Left ventricle myocardium inferior (tissue), 1 donor: ENCODE measurements at regions not wholly inside any gene's neighbourhood (a gene's known extent, or its start where the extent isn't known, plus 50 kb on each side); places are given as distances from the start of the nearest gene placed in this dataset.

Experiments
- DNase-seq: peaks from one replicate; pipeline ENCODE4 v3.0.0-alpha.2; 2020
- H3K27ac ChIP-seq: fragments of 200-600 bp; replicated peaks from 2 replicates; pipeline ENCODE4 v1.8.0; 2021
- H3K27me3 ChIP-seq: fragments of 200-600 bp; 2 replicates; pipeline ENCODE4 v1.8.0; 2021; ENCODE audit warnings: low read depth
- H3K36me3 ChIP-seq: fragments of 200-600 bp; 2 replicates; pipeline ENCODE4 v1.8.0; 2021
- H3K4me1 ChIP-seq: fragments of 200-600 bp; 2 replicates; pipeline ENCODE4 v1.8.0; 2021
- H3K4me3 ChIP-seq: fragments of 200-600 bp; 2 replicates; pipeline ENCODE4 v1.8.0; 2021; ENCODE audit warnings: mild to moderate bottlenecking, moderate library complexity
- H3K9me3 ChIP-seq: fragments of 200-600 bp; replicated peaks from 2 replicates; pipeline ENCODE4 v1.8.0; 2021
- intact Hi-C: fragments of 100-400 bp; cut with micrococcal nuclease; formaldehyde crosslinking; loops from one replicate; pipeline ENCODE4 v1.11.0; 2022
- TF ChIP-seq, protein P1 (sequence below): fragments of 200-600 bp; IDR thresholded peaks from 2 replicates; pipeline ENCODE4 v1.8.0; 2021; ENCODE audit warnings: antibody characterized with exemption, mild to moderate bottlenecking, borderline replicate concordance
- donor health status: DM: no; HTN: yes; CAD: no; lungs with severe emphysema.

DNA sequence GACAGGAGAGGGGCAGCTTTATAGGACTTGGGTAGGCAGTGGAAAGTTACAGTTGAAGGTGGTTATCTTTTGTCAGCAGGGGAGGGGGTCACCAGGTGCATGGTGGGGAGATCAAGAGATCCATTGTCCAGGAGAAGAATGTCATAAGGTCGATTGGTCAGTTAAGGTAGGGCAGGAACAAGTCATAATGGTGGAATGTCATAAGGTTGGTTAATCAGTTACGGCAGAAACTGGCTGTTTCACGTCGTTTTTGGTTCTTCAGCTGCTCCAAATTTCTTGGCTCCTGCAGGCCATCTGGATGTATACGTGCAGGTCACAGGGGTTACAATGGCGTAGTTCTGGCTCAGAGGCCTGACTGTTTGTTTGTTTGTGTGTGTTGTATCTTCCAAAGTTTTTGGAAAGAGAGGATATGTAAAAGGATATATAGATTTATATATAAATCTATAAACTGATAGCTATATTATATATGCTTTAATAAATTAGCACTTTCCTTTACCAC lies 565.1 kb downstream of the ZNF385D start:
- Histone ChIP-seq H3K27me3 (no peaks in the 10 kb centered on the region), H3K27ac (no peak overlapping the region), H3K4me1 (no peaks in the 10 kb centered on the region), H3K9me3 (peaks cover 34% of the 10 kb centered on the region), H3K4me3 (no peak overlapping the region), H3K36me3 (no peaks in the 10 kb centered on the region)
- DNase-seq, result no peak
- TF ChIP-seq, protein P1, sequence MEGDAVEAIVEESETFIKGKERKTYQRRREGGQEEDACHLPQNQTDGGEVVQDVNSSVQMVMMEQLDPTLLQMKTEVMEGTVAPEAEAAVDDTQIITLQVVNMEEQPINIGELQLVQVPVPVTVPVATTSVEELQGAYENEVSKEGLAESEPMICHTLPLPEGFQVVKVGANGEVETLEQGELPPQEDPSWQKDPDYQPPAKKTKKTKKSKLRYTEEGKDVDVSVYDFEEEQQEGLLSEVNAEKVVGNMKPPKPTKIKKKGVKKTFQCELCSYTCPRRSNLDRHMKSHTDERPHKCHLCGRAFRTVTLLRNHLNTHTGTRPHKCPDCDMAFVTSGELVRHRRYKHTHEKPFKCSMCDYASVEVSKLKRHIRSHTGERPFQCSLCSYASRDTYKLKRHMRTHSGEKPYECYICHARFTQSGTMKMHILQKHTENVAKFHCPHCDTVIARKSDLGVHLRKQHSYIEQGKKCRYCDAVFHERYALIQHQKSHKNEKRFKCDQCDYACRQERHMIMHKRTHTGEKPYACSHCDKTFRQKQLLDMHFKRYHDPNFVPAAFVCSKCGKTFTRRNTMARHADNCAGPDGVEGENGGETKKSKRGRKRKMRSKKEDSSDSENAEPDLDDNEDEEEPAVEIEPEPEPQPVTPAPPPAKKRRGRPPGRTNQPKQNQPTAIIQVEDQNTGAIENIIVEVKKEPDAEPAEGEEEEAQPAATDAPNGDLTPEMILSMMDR, result no peak
- intact Hi-C loops, result no loop called here

DNA sequence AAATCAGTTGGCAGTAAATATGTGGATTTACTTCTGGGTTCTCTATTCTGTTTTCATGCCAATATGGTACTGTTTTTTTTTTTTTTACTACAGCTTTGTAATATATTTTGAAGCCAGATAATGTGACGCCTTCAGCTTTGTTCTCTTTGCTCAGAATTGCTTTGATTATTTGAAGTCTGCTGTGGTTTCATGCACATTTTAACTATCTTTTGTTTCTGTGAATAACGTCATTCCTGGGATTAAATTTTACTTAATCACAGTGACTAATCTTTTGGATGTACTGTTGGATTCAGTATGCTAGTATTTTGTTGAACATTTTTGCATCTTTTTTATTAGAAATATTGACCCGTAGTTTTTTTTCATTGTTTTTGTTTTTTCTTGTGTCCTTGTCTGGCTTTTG lies 576.5 kb downstream of the ZNF385D start:
- Histone ChIP-seq H3K9me3 (peaks cover 54% of the 10 kb centered on the region), H3K36me3 (no peaks in the 10 kb centered on the region), H3K4me1 (no peaks in the 10 kb centered on the region), H3K27me3 (no peaks in the 10 kb centered on the region), H3K4me3 (no peak overlapping the region), H3K27ac (no peak overlapping the region)
- TF ChIP-seq, protein P1, result no peak
- DNase-seq, result no peak
- intact Hi-C loops, result no loop called here

DNA sequence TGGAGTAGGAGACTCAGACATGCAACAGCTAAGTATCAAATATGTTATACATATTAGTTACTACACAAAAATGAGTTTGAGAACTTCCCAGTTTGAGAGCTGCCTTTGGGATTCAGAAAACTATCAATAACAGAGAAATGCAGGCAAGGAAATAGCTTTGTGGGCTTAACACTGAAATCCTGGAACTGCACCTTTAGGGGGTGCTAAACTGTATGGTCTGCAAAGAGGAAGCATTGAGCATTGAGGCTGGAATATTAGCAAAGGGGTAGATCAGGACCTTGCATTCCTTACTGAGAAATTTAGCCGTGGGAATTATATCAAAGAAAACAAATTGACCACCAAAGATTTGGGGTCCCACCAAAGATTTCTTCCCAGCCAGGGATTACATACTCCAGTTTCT lies 580.0 kb downstream of the ZNF385D start:
- TF ChIP-seq, protein P1, result peak; percentile 44
- H3K27me3 ChIP-seq, result no peaks in the 10 kb centered on the region
- intact Hi-C loops, result no loop called here
- no peaks in the 10 kb centered on the region for H3K36me3 ChIP-seq
- peaks cover 19% of the 10 kb centered on the region for H3K9me3 ChIP-seq
- no peak for DNase-seq
- H3K27ac ChIP-seq, result no peak overlapping the region
- H3K4me1 ChIP-seq, result no peaks in the 10 kb centered on the region
- H3K4me3 ChIP-seq, result no peak overlapping the region

DNA sequence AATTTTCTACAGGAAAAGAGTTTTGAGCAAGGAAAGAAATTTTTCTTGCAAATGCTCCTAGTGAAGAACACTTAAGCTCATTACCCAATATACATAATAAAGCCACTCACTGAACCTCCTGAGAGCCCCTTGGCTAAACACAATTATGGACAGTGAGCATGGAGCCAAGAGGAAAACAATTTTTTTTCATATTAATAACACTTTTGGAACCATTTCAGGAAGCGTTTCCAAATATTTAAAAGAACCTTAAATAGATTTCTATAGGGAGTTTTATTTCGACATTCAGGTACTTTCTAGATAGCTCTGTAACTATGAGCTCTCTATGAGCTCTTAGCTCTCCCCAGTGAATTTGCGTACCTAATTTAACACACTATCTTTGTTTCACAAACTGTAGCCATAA lies 581.1 kb downstream of the ZNF385D start:
- H3K27ac ChIP-seq, result no peak overlapping the region
- intact Hi-C loops, result no loop called here
- H3K36me3 ChIP-seq, result no peaks in the 10 kb centered on the region
- no peaks in the 10 kb centered on the region for H3K27me3 ChIP-seq
- DNase-seq, result no peak
- TF ChIP-seq, protein P1, result no peak
- no peak overlapping the region for H3K4me3 ChIP-seq
- H3K9me3 ChIP-seq, result peaks cover 10% of the 10 kb centered on the region
- no peaks in the 10 kb centered on the region for H3K4me1 ChIP-seq

DNA sequence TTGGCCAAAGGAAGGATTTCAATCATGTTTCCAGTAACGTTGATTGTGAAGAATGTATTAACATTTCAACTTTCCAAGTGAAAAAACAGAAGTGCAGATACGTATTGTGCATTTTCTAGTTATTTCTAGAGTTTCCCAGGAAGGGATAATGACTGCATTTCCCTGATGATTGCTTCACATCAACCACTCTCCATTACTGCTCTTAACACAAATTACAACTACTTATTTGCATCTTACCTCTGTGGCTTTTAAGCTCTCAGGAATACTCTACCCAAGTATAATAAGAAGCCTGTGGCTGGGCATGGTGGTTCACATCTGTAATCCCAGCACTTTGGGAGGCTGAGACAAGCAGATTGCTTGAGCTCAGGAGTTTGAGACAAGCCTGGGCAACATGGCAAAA lies 582.5 kb downstream of the ZNF385D start:
- intact Hi-C loops, result no loop called here
- TF ChIP-seq, protein P1, result no peak

DNA sequence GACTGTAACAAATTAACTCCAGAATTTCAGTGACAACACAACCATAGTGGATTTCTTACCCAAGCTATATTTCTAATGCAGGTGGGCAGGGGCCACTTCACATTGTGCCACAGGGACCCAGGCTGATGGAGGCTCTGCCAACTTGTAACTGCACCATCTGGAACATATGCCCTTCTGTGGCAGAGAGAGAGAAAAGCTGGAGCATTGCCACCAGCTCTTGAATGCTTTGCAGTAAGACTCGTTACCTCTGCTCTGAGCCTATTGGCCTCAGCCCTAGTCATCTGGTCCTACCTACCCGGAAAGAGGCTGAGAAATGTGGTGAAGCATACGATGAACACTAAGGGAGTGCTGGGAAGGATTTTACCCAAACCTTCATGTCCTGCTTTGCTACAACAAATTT lies 587.1 kb downstream of the ZNF385D start:
- TF ChIP-seq, protein P1, result no peak
- H3K36me3 ChIP-seq, result no peaks in the 10 kb centered on the region
- H3K9me3 ChIP-seq, result no peaks in the 10 kb centered on the region
- H3K4me1 ChIP-seq, result no peaks in the 10 kb centered on the region
- H3K27me3 ChIP-seq, result no peaks in the 10 kb centered on the region
- no peak for DNase-seq
- intact Hi-C loops, result no loop called here
- no peak overlapping the region for H3K27ac ChIP-seq
- no peak overlapping the region for H3K4me3 ChIP-seq

More for the DNA sequence above, 582.5 kb downstream of the ZNF385D start:
- no peaks in the 10 kb centered on the region for H3K4me1 ChIP-seq
- no peaks in the 10 kb centered on the region for H3K9me3 ChIP-seq
- no peak overlapping the region for H3K4me3 ChIP-seq
- no peak for DNase-seq
- H3K27ac ChIP-seq, result no peak overlapping the region
- H3K36me3 ChIP-seq, result no peaks in the 10 kb centered on the region
- H3K27me3 ChIP-seq, result no peaks in the 10 kb centered on the region
